Loucy (cell line): ENCODE measurements at regions not wholly inside any gene's neighbourhood (a gene's known extent, or its start where the extent isn't known, plus 50 kb on each side); places are given as distances from the start of the nearest gene placed in this dataset.

ENCODE experiments used
- H2AFZ ChIP-seq: fragments of 200-600 bp; sonication (generic); 2 replicates; pipeline ENCODE4 v1.6.0; 2016; ENCODE audit warnings: antibody characterized with exemption, mild to moderate bottlenecking, low read length, moderate library complexity
- H3F3A ChIP-seq: fragments of 200-600 bp; 2 replicates; pipeline ENCODE4 v1.6.0; 2016; ENCODE audit warnings: antibody characterized with exemption, low read depth, mild to moderate bottlenecking
- H3K27me3 ChIP-seq: fragments of 200-600 bp; sonication (generic); 2 replicates; pipeline ENCODE4 v1.6.1; 2014; ENCODE audit warnings: low read length, mild to moderate bottlenecking; ENCODE audit not compliant: insufficient read depth, poor library complexity, severe bottlenecking
- H3K36me3 ChIP-seq: fragments of 200-600 bp; sonication (generic); 2 replicates; pipeline ENCODE4 v1.6.1; 2016; ENCODE audit warnings: low read length; ENCODE audit not compliant: insufficient read depth
- H3K4me1 ChIP-seq: fragments of 200-600 bp; sonication (generic); 2 replicates; pipeline ENCODE4 v1.5.1; 2014; ENCODE audit warnings: low read length, mild to moderate bottlenecking; ENCODE audit not compliant: insufficient read depth, poor library complexity, severe bottlenecking
- H3K4me2 ChIP-seq: fragments of 200-600 bp; sonication (generic); 2 replicates; pipeline ENCODE4 v1.6.0; 2014; ENCODE audit warnings: antibody characterized with exemption, low read length, low read depth, mild to moderate bottlenecking; ENCODE audit not compliant: poor library complexity, severe bottlenecking
- H3K4me3 ChIP-seq: fragments of 200-600 bp; sonication (generic); 2 replicates; pipeline ENCODE4 v1.5.1; 2014; ENCODE audit warnings: low read length, mild to moderate bottlenecking, mixed read lengths; ENCODE audit not compliant: poor library complexity, severe bottlenecking
- H3K79me2 ChIP-seq: fragments of 200-600 bp; sonication (generic); 2 replicates; pipeline ENCODE4 v1.6.1; 2014; ENCODE audit warnings: low read length; ENCODE audit not compliant: insufficient read depth
- H3K9ac ChIP-seq: fragments of 200-600 bp; sonication (generic); 2 replicates; pipeline ENCODE4 v1.6.0; 2014; ENCODE audit warnings: mild to moderate bottlenecking, low read depth, low read length, moderate library complexity; ENCODE audit not compliant: poor library complexity, severe bottlenecking
- H3K9me2 ChIP-seq: fragments of 200-600 bp; sonication (generic); replicated peaks from 2 replicates; pipeline ENCODE4 v1.6.1; 2016; ENCODE audit warnings: low read depth, low read length, mixed read lengths
- H3K9me3 ChIP-seq: fragments of 200-600 bp; sonication (generic); 2 replicates; pipeline ENCODE4 v1.6.1; 2014; ENCODE audit warnings: mild to moderate bottlenecking, antibody characterized with exemption, low read length, low read depth; ENCODE audit not compliant: insufficient read depth
- H4K20me1 ChIP-seq: fragments of 200-600 bp; sonication (generic); 2 replicates; pipeline ENCODE4 v1.6.0; 2014; ENCODE audit warnings: antibody characterized with exemption, low read length, mild to moderate bottlenecking; ENCODE audit not compliant: insufficient read depth, poor library complexity, severe bottlenecking
- CTCF ChIP-seq: fragments of 200-600 bp; sonication (generic); conservative IDR thresholded peaks from 2 replicates; pipeline ENCODE4 v1.5.1; 2014; ENCODE audit warnings: mild to moderate bottlenecking, antibody characterized with exemption, low read length
- EZH2phosphoT487 ChIP-seq: fragments of 200-600 bp; IDR thresholded peaks from 2 replicates; pipeline ENCODE4 v1.6.1; 2018; ENCODE audit warnings: antibody characterized with exemption, mild to moderate bottlenecking, moderate library complexity, borderline replicate concordance

GRCh38 chr10:128432011-128432410 lies 305.8 kb upstream of the MKI67 start:
- Histone ChIP-seq H3K36me3 (no peaks in the 10 kb centered on the region), H3K4me3 (no peak overlapping the region), H3K79me2 (no peaks in the 10 kb centered on the region), H3K9me2 (no peaks in the 10 kb centered on the region), H3K9me3 (no peaks in the 10 kb centered on the region), H2AFZ (no peak overlapping the region), H3K4me2 (no peak overlapping the region), H3F3A (no peaks in the 10 kb centered on the region), H3K9ac (no peak overlapping the region), H3K4me1 (no peaks in the 10 kb centered on the region), H3K27me3 (no peaks in the 10 kb centered on the region), H4K20me1 (no peaks in the 10 kb centered on the region)
- no peak for TF ChIP-seq EZH2phosphoT487
- no peak for TF ChIP-seq CTCF

GRCh38 chr10:128432423-128432822 lies 306.2 kb upstream of the MKI67 start:
- Histone ChIP-seq H3K4me3 (no peak overlapping the region), H3K36me3 (no peaks in the 10 kb centered on the region), H3K9ac (no peak overlapping the region), H3K4me1 (no peaks in the 10 kb centered on the region), H3K27me3 (no peaks in the 10 kb centered on the region), H3F3A (no peaks in the 10 kb centered on the region), H3K4me2 (no peak overlapping the region), H2AFZ (no peak overlapping the region), H3K9me3 (no peaks in the 10 kb centered on the region), H3K79me2 (no peaks in the 10 kb centered on the region), H4K20me1 (no peaks in the 10 kb centered on the region), H3K9me2 (no peaks in the 10 kb centered on the region)
- TF ChIP-seq EZH2phosphoT487 (no peak), CTCF (no peak)

- Histone ChIP-seq H4K20me1 (no peaks in the 10 kb centered on the region), H3K27me3 (no peaks in the 10 kb centered on the region), H3K9me3 (no peaks in the 10 kb centered on the region), H3K36me3 (no peaks in the 10 kb centered on the region), H3F3A (no peaks in the 10 kb centered on the region), H3K9me2 (no peaks in the 10 kb centered on the region), H3K4me2 (no peak overlapping the region), H2AFZ (no peak overlapping the region), H3K4me3 (no peak overlapping the region), H3K79me2 (no peaks in the 10 kb centered on the region), H3K4me1 (no peaks in the 10 kb centered on the region), H3K9ac (no peak overlapping the region)
- TF ChIP-seq EZH2phosphoT487 (no peak), CTCF (no peak)
Measured at GRCh38 chr10:128435811-128436210, 309.6 kb upstream of the MKI67 start.
